Smooth muscle cell of the brain vasculature (primary cell): ENCODE measurements at regions not wholly inside any gene's neighbourhood (a gene's known extent, or its start where the extent isn't known, plus 50 kb on each side); places are given as distances from the start of the nearest gene placed in this dataset.
"Not testable (repeated sequence)": the region's sequence is repeated elsewhere in the genome, so short reads cannot be mapped to it uniquely, and the experiment has no call there.

Experiments
- DNase-seq: peaks from one replicate; pipeline ENCODE4 v3.0.0-alpha.2; 2012; ENCODE audit warnings: low read depth, low spot score

DNA sequence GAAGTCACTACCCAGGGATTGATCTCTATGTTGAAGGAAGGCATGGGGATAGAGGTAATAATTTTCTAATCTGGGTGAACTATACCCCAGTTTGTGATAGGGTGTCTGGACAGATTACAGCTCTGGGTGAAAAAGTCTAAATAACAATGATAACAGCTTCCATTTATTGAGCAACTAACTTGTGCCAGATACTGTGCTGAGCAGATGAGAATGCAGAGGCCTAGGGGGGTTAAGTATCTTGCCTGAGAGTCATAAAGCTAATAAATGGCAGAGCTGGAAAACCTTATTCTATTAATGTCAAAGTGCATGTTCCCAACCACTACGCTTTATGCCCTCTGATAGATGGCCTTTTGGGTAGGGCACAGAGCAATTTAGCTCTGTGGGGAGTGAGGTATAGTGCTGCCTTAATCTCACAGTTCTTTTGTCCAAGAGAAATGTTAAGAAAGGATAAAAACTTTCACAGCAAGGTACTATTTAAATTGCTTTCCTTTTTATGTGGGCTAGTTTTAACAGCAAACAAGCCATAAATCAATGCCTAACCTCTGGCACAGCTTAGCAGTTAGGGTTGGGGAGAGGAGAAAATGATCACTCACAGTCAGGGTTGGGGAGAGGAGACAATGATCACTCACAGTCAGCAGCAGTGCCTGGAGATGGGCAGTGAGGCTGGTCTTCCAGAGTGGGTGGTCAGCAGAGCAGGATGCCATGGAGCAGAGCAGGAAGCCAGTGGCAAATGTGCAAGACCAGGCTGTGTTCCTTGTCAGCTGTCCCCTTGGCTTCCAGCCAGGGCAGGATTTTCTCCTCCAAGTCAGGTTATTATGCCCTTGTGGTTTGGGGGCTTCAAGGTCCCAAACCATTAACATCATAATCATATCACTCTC lies 187.0 kb downstream of the CARTPT start:
- DNase-seq = no peak

- no peak for DNase-seq
Measured at GRCh38 chr5:71907001-71907588, 188.0 kb downstream of the CARTPT start.

- DNase-seq = no peak
Measured at GRCh38 chr5:71907608-71908145, 188.6 kb downstream of the CARTPT start.

DNA sequence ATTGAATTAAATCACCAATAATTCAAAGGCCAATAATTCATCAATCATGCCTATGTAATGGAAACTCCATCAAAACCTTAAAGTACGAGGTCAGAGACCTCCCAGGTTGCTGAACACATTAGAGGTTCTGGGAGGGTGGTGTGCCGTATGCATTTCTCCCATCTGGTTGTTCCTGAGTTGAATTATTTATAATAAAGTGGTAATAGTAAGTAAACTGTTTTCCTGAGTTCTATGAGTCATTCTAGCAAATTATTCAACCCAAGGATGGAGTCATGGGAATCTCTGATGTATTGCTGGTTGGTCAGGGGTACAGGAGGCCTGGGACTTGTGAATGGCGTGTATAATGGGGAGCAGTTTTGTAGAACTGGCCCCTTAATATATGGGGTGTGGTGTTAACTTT lies 191.7 kb downstream of the CARTPT start:
- DNase-seq = no peak

DNA sequence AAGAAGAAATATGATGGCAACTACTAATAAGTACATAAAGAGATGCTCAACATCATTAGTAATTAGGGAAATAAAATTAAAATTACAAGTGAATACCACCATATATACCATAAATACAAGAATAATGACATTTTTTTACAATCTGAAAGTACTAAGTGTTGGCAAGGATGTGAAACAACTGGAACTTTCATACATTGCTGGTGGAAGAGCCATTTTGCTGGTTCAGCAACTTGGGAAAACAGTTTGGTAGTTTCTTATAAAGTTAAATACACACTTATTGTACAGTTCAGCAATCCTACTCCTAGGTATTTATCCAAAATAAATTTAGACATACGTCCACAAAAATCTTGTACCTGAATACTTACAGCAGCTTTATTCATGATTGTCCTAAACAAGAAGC lies 192.9 kb downstream of the CARTPT start:
- no peak for DNase-seq

DNA sequence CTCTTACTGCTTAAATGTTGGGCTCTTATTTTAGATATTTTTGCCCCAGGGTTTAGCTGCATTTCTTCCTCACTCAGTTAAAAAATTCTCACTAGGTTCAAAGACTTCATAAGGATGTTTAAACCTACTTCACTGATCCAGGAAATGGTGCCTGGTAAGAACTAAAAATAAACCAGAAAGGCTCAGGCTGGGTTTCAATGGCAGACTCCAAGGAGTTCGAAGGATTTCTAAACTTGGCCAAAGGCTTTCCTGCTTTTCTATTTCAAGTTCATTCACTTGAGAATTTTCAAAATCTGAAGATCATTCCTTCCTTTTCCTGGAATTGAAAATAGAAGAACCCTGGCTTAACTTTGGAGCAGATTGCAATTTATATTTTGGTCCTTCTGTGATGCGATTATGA lies 193.0 kb upstream of the MAP1B start:
- DNase-seq = no peak

DNA sequence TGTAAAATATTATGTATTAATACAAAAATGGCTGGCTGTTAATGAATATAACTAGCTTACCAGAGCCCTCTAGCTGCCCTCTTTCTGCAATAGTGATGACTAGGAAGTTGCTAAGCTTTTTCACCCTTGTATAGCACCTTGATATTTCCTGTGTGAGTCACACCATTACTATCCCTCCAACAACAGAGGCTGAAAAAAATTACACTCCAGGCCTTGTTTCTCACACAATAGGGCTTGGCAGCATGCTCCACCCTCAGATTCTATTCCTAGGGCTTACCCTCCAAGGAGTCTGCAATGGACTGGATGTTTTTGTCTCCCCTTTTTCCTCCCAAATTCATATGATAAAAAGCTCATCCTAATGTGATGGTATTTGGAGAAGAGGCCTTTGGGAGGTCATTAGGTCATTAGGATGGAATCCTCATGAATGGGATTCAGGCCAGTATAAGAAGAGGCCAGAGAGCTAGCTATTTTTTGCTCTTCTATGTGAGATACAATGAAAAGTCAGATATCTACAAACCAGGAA lies 184.6 kb upstream of the MAP1B start:
- DNase-seq = no peak

DNA sequence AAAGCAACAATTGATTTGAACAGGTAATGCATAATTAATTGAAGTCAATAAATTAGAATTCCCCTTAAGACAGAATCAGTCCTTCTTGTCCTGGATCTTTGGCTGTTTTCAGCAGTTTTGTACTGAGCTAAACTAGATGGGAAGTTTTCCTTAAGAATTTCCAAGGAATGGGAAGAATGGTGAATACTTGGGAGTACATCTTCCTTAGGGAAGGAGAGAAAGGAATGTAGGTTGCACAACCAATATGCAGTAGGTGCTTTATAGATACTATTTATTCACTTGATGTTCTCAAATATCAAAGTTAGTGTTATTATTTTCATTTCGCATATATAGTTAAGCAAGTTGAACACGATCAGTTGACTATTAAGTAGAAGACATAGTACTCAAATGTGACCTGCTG lies 183.5 kb upstream of the MAP1B start:
- DNase-seq = no peak

- no peak for DNase-seq
Measured at GRCh38 chr5:71924325-71924724, 182.9 kb upstream of the MAP1B start.

DNA sequence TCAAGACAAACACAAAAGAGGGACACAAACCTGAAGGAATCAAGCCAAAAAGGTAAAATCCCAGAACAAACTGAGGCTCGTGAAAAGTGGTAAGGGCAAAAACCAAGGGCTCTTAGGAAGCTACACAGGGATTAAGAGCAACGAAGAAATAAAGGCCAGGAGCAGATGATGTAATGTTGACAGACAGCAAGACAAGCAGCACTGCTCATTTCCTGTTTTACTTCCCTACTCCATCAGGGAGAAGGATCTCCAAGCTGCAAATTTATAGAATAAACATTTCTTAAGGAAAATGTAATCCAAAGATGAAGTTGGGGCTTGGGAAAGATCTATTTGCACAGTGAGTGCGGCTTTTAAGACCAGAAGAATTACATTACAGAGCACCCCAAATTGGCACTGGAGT lies 182.3 kb upstream of the MAP1B start:
- DNase-seq = no peak

DNA sequence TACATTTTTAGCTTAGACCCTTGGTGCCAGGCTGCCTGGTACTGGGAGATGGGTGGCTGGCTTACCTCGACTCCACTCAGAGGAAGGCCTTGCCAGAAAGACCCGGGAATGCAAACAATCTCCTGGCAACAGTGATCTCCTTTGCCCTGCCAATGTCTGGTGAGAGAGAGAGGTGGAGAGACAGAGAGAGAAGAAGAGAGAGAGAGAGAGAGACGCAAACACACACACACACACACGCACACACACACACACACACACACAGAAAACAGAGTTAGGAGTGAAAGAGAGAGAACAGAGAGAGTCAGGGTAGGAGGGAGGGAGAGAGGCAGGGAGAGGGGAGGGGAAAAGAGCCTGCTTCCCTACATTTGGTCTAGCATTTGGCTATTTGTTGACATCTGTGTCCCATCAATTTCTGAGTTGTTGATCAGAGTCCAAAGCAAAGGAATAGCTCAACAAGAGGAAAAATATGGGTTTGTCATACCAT lies 181.6 kb upstream of the MAP1B start:
- no peak for DNase-seq

DNA sequence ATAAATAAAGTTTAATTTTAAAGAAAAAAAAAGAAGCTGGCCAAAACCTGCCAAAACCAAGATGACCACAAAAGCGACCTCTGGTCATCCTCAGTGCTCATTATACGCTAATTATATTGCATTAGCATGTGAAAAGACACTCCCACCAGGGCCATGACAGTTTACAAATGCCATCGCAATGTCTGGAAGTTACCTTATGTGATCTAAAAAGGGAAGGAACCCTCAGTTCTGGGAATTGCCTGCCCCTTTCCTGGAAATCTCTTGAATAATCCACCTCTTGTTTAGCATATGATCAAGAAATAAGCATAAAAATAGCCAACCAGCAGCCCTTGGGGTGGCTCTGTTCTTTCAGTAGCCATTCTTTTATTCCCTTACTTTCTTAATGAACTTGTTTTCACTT lies 178.3 kb upstream of the MAP1B start:
- DNase-seq = no peak

DNA sequence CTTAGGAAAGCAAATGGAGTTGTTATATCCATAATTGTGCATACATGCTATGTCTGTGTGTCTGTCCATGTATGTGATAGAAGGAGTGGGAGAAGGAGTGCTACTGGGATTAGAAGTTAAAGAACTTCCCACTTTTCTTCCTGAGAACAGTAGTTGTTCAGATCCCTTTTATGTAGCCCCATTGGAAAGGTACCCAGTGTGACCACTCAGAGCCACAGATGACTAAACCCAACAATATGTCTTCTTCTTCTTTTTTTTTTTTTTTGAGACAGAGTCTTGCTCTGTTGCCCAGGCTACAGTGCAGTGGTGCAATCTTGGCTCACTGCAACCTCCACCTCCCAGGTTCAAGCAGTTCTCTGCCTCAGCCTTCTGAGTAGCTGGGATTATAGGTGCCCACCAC lies 176.7 kb upstream of the MAP1B start:
- not testable (repeated sequence) for DNase-seq

GRCh38 chr5:71932131-71932654 lies 175.1 kb upstream of the MAP1B start:
- no peak for DNase-seq

GRCh38 chr5:71932655-71933338 lies 174.5 kb upstream of the MAP1B start:
- DNase-seq = no peak

GRCh38 chr5:71934322-71934721 lies 173.0 kb upstream of the MAP1B start:
- DNase-seq = no peak

- DNase-seq = no peak
Measured at GRCh38 chr5:71937921-71938698, 169.2 kb upstream of the MAP1B start.

DNA sequence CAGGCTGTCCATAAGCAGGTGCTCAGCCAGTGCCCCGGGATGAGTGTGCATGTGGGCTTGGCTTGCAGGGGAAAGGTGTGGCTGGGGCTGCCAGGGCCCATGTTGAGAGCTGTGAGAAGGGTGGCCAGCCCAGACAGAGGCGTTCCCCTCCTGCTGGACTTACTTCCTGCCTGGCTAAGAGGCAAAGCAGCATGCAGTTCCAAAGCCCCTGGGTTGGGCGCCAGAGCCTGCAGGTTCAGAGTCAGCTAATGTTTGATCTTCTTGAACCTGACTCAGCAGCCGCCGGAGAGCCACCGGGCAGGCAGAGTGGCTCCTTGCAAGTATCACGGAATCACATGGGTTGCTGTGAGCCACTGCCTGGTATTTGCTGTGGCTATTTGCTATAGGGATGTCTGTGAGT lies 168.4 kb upstream of the MAP1B start:
- DNase-seq = no peak

- DNase-seq = no peak
Measured at GRCh38 chr5:71939452-71940230, 167.6 kb upstream of the MAP1B start.

DNA sequence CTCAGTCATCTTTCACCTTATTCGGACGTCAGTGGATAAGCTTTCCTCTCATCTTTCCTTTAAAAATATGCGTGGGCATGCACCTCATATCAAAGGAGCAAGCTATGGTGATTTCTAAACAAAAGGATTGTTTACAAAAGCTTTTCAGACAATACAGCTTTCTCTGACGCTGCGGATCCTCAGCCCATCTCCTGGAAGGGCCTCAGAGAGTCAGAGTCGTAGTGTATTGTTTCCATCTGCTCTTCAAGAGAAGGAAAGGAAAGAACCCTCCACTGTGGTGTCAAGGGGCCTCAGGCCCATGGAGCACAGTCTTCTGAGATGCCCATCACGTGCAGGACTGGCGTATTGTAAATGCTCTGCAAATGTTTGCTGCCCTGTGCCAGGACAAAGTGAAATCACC lies 163.4 kb upstream of the MAP1B start:
- no peak for DNase-seq
